Esophagus squamous epithelium (tissue), 4 donors: ENCODE measurements at regions not wholly inside any gene's neighbourhood (a gene's known extent, or its start where the extent isn't known, plus 50 kb on each side); places are given as distances from the start of the nearest gene placed in this dataset.
A peak's percentile ranks its signal among the peaks of the same experiment; 100 is the strongest.

Experiments
- CTCF ChIP-seq, 6 experiments: fragments of 450-650 bp in 4 of 6; fragments of 200-600 bp in 2 of 6; sonication (generic) in 2 of 6; IDR thresholded peaks; one replicate each; pipeline ENCODE4 v1.5.1; 2016 to 2019; ENCODE audit warnings: antibody characterized with exemption in 6 of 6, mild to moderate bottlenecking in 4 of 6, moderate library complexity in 4 of 6
- POLR2A ChIP-seq, 4 donors: fragments of 450-650 bp; IDR thresholded peaks; one replicate each; pipeline ENCODE4 v1.6.1; 2017; ENCODE audit warnings: antibody characterized with exemption in 4 of 4, mild to moderate bottlenecking in 4 of 4, moderate library complexity in 3 of 4

- TF ChIP-seq CTCF (IDR thresholded peaks at IDR 0.05) (peak in 2 of 6 experiments; percentile 16 to 29), POLR2A (IDR thresholded peaks at IDR 0.05) (no peak)
These were observed 465.9 kb upstream of the DPPA4 start for GRCh38 chr3:109803274-109803673.
